Transverse colon (tissue), 4 donors: ENCODE measurements at regions not wholly inside any gene's neighbourhood (a gene's known extent, or its start where the extent isn't known, plus 50 kb on each side); places are given as distances from the start of the nearest gene placed in this dataset.

Source experiments
- CTCF ChIP-seq, 5 experiments: fragments of 200-600 bp in 3 of 5; fragments of 450-650 bp in 2 of 5; sonication (generic) in 3 of 5; IDR thresholded peaks; 1 replicate in 2 of 5; 2 replicates in 3 of 5; pipeline ENCODE4 v1.5.1; 2016 to 2017; ENCODE audit warnings: antibody characterized with exemption in 5 of 5, inconsistent platforms in 3 of 5, mild to moderate bottlenecking in 2 of 5, moderate library complexity in 1 of 5
- POLR2A ChIP-seq: fragments of 450-650 bp; IDR thresholded peaks from one replicate; pipeline ENCODE4 v1.6.1; 2016; ENCODE audit warnings: antibody characterized with exemption, mild to moderate bottlenecking, moderate library complexity
- POLR2AphosphoS5 ChIP-seq, 3 donors: sonication (generic); formaldehyde crosslinking; IDR thresholded peaks; one replicate each; pipeline ENCODE4 v1.6.1; 2016; ENCODE audit warnings: antibody characterized with exemption in 3 of 3

GRCh38 chrX:107504006-107504405, 54.6 kb downstream of the FRMPD3 start:
- TF ChIP-seq CTCF (IDR thresholded peaks at IDR 0.05): no peak
- no peak for TF ChIP-seq POLR2AphosphoS5 (IDR thresholded peaks at IDR 0.05)
- no peak for TF ChIP-seq POLR2A
